Neural progenitor cell (in vitro differentiated cells): ENCODE measurements at regions not wholly inside any gene's neighbourhood (a gene's known extent, or its start where the extent isn't known, plus 50 kb on each side); places are given as distances from the start of the nearest gene placed in this dataset.

Experiments
- EZH2 ChIP-seq: fragments of 200-600 bp; sonication (generic); IDR thresholded peaks from 2 replicates; pipeline ENCODE4 v1.6.1; 2017; ENCODE audit warnings: antibody characterized with exemption, mild to moderate bottlenecking, moderate library complexity
- EZH2phosphoT487 ChIP-seq: fragments of 200-600 bp; sonication (generic); IDR thresholded peaks from 2 replicates; pipeline ENCODE4 v1.6.1; 2017; ENCODE audit warnings: antibody characterized with exemption
- TF ChIP-seq, protein P1 (sequence below): fragments of 200-600 bp; sonication (generic); IDR thresholded peaks from 2 replicates; pipeline ENCODE4 v1.5.1; 2017; ENCODE audit warnings: antibody characterized with exemption, mild to moderate bottlenecking

DNA sequence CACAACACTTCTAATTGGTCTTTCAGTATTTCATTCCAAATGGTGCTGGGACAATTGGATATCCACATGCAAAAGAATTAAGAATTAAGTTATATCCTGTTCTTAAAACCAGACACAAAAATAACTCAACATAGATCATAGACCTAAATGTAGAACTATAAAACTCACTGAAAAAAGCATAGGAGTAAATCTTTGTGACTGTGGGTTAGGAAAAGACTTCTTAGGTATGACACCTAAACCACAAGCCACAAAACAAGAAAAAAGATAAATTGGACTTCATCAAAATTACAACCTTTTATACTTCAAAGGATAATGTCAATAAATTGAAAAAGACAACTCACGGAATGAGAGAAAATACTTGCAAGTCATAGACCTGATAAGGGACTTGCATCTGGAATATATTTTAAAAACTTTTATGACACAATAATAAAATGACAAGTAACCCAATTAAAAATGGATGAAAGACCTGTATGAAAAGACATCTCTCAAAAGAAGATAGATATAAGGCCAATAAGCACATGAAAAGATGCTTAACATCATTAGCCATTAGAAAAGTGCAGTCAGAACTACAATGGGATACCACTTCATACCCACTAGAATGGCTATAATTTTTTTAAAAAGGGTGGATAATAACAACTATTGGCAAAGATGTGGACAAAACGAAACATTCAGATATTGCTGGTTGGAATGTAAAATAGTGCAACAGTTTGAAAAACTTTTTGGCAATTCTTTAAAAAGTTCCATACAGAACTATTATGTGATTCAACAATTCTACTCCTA lies 72.5 kb upstream of the SLC38A4 start:
- TF ChIP-seq EZH2, result no peak
- TF ChIP-seq, protein P1, sequence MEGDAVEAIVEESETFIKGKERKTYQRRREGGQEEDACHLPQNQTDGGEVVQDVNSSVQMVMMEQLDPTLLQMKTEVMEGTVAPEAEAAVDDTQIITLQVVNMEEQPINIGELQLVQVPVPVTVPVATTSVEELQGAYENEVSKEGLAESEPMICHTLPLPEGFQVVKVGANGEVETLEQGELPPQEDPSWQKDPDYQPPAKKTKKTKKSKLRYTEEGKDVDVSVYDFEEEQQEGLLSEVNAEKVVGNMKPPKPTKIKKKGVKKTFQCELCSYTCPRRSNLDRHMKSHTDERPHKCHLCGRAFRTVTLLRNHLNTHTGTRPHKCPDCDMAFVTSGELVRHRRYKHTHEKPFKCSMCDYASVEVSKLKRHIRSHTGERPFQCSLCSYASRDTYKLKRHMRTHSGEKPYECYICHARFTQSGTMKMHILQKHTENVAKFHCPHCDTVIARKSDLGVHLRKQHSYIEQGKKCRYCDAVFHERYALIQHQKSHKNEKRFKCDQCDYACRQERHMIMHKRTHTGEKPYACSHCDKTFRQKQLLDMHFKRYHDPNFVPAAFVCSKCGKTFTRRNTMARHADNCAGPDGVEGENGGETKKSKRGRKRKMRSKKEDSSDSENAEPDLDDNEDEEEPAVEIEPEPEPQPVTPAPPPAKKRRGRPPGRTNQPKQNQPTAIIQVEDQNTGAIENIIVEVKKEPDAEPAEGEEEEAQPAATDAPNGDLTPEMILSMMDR, result no peak
- TF ChIP-seq EZH2phosphoT487, result no peak
